ENCODE measurements at regions not wholly inside any gene's neighbourhood (a gene's known extent, or its start where the extent isn't known, plus 50 kb on each side); places are given as distances from the start of the nearest gene placed in this dataset.
"Not testable (repeated sequence)": the region's sequence is repeated elsewhere in the genome, so short reads cannot be mapped to it uniquely, and the experiment has no call there.

DNA sequence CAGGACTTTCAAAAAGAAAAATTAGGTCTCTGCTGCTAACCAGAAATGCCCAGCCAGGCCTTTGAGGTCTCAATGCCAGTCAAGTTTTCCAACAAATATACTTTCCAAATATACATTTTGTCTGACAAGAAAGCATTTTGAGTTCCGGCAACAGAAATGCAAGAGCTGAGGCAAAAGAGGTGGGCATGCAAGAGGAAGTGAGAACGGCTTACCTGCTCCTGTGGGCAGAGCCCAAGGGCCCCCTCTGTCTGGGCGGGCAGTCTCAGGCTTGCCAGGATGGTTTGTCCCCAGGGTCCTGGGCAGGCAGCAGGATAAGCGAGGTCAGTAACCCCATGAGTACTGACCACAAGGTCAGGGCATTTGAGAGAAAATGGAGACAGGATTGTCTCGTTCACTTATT, 136.1 kb upstream of the TOPAZ1 start:
- DNase-seq: no peak

DNA sequence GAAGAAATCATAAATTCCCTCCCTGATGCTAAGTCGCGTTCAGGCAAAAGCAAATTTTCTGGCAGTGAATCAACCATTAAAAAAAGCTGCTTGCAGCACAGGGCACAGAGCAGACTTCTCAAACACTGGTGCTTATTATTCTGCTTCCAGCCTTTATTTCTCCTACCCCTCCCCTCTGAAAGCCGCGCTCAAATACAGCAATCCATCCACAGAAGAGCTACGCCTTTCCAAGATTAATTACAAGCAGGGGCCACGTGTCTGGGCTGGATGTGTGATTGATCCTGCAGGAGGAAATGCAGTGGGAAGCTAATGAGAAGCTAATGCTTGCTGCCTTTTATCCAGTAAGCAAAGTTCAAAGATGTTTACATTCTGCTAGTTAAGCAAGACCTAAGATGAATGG, 134.9 kb upstream of the TOPAZ1 start:
- DNase-seq: no peak

GRCh38 chr3:44108481-44108880, 133.2 kb upstream of the TOPAZ1 start:
- no peak for DNase-seq

DNA sequence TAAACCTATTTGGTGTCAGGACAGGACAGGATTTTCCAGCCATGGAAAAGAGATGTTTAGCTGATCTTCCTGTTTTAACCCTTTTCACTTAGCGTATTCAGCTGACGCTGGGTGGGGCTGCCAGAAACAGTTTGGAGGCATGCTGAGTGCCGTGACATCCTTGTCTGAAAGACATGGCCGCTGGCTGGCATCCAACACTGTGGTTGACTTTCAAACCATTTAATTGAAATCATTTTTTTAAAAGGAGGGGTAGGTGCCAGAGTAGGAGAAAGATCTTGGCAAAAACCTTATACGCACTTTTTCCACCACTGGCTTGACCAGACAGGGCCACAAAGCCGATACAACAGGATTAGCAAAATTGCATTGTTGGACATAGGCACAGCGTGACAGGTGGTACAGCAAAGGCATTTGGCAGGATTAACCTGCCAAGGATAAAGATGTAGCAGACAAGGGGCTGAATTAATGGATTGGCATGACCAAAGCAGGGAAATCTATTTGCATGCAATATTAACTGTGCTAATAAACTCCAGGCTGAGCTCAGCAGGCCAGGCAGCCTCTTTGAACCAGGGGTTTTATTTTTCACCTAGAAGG, 131.8 kb upstream of the TOPAZ1 start:
- DNase-seq: no peak

GRCh38 chr3:44110648-44111047, 131.0 kb upstream of the TOPAZ1 start:
- no peak for DNase-seq

GRCh38 chr3:44111482-44111881, 130.2 kb upstream of the TOPAZ1 start:
- no peak for DNase-seq

- DNase-seq: no peak
Observed at GRCh38 chr3:44114142-44114541, 127.5 kb upstream of the TOPAZ1 start.

- no peak for DNase-seq
Observed at GRCh38 chr3:44117239-44117638, 124.4 kb upstream of the TOPAZ1 start.

DNA sequence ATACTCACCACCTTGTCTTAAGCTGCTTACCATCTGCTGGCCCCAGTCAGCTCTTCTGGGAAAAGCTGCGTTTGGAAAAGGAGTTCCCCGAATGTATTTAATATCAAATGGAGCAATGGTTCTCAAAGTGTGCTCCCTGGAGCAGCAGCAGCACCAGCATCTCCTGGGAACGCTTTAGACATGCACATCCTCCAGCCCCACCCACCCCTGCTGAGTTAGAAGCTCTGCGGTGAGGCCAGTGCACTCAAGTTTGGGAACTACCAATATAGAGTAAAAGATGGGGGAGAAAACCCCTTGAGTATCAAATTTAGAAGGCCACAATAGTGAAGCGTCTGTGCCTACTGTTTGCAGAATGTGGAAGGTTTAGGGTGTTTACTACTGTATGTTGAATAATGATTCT, 124.0 kb upstream of the TOPAZ1 start:
- no peak for DNase-seq

DNA sequence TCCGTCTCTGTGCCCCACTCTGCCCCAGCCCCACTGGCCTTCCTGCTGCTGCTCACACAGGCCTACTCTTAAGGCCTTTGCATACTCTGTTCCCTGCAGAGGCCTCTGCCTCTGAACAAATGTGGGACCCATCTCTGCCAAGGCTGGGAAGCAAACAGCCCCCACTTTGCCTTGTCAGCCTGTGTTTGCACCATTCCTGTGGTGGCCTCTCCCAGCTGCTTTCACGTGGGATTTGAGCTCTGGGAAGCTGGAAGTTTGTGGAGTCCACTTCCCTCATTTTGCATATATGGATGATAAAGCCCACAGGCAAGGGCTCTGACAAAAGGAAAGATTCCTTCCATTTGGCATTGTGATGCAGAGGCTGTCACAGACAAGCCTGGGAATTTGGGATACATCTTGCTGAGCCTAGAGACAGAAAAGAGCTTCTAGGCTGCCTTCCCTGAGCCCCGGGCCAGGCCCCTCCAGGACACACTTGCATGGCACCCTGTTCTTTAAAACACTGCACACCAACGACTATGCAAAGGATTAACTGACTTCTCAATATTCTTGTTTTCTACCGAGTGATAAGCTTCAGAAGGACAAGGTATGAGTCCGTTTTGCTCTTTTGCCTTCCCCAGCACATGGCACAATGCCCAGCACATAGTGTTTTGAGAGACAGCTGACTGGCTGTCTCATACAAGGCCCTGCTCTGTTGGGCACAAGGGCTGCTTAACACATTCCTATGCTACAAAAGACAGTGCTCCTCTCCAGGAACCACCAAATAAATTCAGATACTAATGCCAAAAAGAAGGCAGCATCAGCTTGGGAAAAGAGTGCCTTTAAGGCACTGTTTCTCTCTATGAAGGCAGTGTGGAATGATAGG, 120.7 kb upstream of the TOPAZ1 start:
- DNase-seq: no peak

DNA sequence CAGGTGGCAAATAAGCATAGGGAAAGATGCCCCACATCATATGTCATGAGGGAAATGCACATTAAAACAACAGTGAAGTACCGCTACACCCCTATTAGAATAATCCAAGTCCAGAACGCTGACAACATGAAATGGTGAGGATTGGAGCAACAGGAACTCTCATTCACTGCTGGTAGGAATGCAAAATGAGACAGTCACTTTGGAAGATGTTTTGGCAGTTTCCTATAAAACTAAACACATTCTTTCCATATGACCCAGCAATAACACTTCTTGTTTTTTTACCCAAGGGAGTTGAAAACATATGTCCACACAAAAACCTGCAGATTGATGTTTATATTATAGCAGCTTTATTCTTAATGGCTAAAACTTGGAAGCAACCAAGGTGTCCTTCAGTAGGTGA, 116.4 kb upstream of the TOPAZ1 start:
- DNase-seq: no peak

DNA sequence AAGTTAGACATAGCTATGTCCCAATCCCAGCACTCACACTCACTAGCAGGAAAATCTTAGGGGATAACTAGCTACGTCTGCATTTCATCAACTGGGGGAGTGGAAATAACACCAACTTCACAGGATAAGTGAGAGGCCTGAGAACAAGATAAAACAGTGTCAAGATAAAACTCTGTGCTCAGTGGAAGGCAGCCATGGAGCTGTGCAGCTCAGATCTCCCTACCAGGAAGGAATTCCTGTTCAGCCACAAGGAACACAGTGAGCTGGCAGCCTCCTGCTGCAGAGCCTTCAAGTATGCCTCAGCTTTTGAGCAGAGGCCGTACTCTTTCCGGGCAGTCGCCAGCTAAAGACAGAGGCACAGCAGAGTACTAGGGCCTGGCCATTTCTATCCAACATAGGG, 115.8 kb upstream of the TOPAZ1 start:
- no peak for DNase-seq

- DNase-seq: no peak
Observed at GRCh38 chr3:44128057-44128775, 113.5 kb upstream of the TOPAZ1 start.

- DNase-seq: no peak
Observed at GRCh38 chr3:44130249-44130648, 111.4 kb upstream of the TOPAZ1 start.

GRCh38 chr3:44132061-44132460, 109.6 kb upstream of the TOPAZ1 start:
- DNase-seq: no peak

DNA sequence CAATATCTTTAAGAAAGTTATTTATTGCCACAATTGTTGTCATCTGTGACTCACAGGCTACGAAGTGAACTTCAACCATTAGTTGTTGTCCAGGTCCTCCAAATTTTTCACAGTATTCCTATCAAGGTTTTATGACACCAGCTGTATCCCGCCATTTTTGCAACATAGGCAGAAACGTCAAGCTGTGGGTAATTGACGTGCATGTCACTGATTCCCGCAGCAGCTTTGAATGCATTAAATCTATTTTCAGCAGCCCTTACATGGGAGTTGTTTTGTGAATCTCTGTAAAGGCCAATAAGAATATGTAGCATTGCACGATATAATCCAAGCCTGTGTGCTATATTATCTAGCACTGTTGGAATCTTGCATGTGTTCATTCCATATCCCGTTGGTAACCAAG, 109.1 kb upstream of the TOPAZ1 start:
- no peak for DNase-seq

GRCh38 chr3:44136421-44136820, 105.3 kb upstream of the TOPAZ1 start:
- DNase-seq: no peak

GRCh38 chr3:44146073-44146472, 95.6 kb upstream of the TOPAZ1 start:
- no peak for DNase-seq

- no peak for DNase-seq
Observed at GRCh38 chr3:44159696-44160300, 81.9 kb upstream of the TOPAZ1 start.

GRCh38 chr3:44160818-44161217, 80.9 kb upstream of the TOPAZ1 start:
- no peak for DNase-seq

GRCh38 chr3:44171891-44172290, 69.8 kb upstream of the TOPAZ1 start:
- DNase-seq: no peak

- not testable (repeated sequence) for DNase-seq
Observed at GRCh38 chr3:44172701-44173100, 69.0 kb upstream of the TOPAZ1 start.

DNA sequence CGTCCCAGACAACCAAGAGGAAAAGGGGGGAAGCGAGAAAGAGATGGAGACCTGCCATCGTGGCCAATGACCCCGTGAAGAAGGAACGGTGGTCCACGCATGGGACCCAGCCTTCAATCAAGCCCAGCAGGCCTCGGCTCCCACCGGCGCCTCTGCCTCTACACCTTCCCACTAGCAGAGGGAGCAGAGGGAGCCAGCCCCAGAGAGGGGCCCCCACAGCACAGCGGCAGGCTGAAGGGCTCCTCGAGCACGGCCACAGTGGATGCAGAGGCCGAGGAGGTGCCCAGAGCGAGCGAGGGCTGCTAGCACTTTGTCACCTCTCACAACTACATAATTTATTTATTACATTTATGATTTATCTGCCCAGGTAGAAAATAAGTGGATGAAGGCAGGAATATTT, 68.4 kb upstream of the TOPAZ1 start:
- no peak for DNase-seq

DNA sequence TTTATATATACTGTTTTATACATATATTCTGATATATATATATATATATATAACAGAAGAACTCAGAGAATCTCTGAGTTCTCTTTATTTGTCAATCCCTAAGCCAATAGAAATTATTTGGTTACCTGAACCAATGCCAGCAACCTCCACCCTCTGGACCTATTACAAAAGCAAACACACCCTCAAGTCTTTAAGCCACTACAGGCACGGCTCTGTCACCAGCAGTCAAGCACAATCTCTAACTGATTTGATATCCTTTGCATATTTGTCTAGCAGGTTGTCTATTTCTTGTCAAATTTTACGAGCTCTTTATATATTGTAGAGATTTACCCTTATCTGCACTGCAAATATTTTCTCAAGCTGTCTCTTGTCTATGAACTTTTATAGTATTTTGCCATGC, 66.6 kb upstream of the TOPAZ1 start:
- no peak for DNase-seq
